Panc1 (cell line): ENCODE measurements at regions not wholly inside any gene's neighbourhood (a gene's known extent, or its start where the extent isn't known, plus 50 kb on each side); places are given as distances from the start of the nearest gene placed in this dataset.

ENCODE experiments used
- CTCF ChIP-seq: fragments of 450-650 bp; IDR thresholded peaks from 2 replicates; pipeline ENCODE4 v1.5.1; 2017; ENCODE audit warnings: mild to moderate bottlenecking
- POLR2AphosphoS5 ChIP-seq: IDR thresholded peaks from 2 replicates; pipeline ENCODE4 v1.6.1; 2012; ENCODE audit warnings: mild to moderate bottlenecking, low read depth, low read length, moderate library complexity
- REST ChIP-seq, 2 experiments: IDR thresholded peaks; 2 replicates each; pipeline ENCODE4 v1.6.1; 2011 to 2012; ENCODE audit warnings: low read depth in 2 of 2, control low read depth in 1 of 2, low read length in 1 of 2, mild to moderate bottlenecking in 1 of 2, moderate library complexity in 1 of 2; ENCODE audit not compliant: insufficient read depth in 1 of 2
- SIN3A ChIP-seq: IDR thresholded peaks from 2 replicates; pipeline ENCODE4 v1.6.1; 2012; ENCODE audit warnings: low read depth, mild to moderate bottlenecking, low read length, moderate library complexity, borderline replicate concordance; ENCODE audit not compliant: insufficient read depth

GRCh38 chr6:134521116-134521501, 203.2 kb upstream of the SGK1 start:
- TF ChIP-seq CTCF (no peak), SIN3A (no peak), POLR2AphosphoS5 (no peak), REST (IDR thresholded peaks at IDR 0.05; ENCODE audit: insufficient read depth in 1 of 2, low read depth in 2 of 2, low read length in 1 of 2) (no peak)
